Endothelial cell of umbilical vein (primary cell): ENCODE measurements at regions not wholly inside any gene's neighbourhood (a gene's known extent, or its start where the extent isn't known, plus 50 kb on each side); places are given as distances from the start of the nearest gene placed in this dataset.

ENCODE experiments used
- BruUV-seq: library from RNA; stranded (reverse); fragments of 400-500 nt; replicated peaks from 2 replicates; lab custom pipeline; 2021; lab: Mats Ljungman, UMichigan
- CTCF ChIA-PET: fragments of 300-600, 350-600 bp; sonication (Branson Sonifier 250); formaldehyde crosslinking; loops from one replicate; lab custom pipeline; 2021; ENCODE audit warnings: antibody characterized with exemption, inconsistent platforms; lab: Charles Lee
- POLR2A ChIA-PET: fragments of 300-600, 350-600 bp; sonication (Branson Sonifier 250); formaldehyde crosslinking; loops from one replicate; lab custom pipeline; 2021; ENCODE audit warnings: antibody characterized with exemption, inconsistent platforms; lab: Charles Lee
- DNase-seq: peaks from one replicate; pipeline ENCODE4 v3.0.0-alpha.2; 2011; ENCODE audit warnings: low read depth, low spot score
- FAIRE-seq: peaks from 2 replicates; lab custom pipeline; 2011; peaks lifted over from hg19 to GRCh38; lab: Jason Lieb, UNC
- H2AFZ ChIP-seq: 2 replicates; pipeline ENCODE4 v1.6.0; 2012; ENCODE audit warnings: low read depth, low read length, control low read depth, inconsistent platforms
- H3K27ac ChIP-seq: 2 replicates; pipeline ENCODE4 v1.5.1; 2011; ENCODE audit warnings: low read depth, mild to moderate bottlenecking, control low read depth, low read length, moderate library complexity; ENCODE audit not compliant: insufficient read depth
- H3K27me3 ChIP-seq, 2 experiments: 2 replicates each; pipeline versions ENCODE4 v1.6.0 to v1.6.1; 2011; ENCODE audit warnings: low read length in 2 of 2, mixed read lengths in 1 of 2; ENCODE audit not compliant: control insufficient read depth in 2 of 2, insufficient read depth in 2 of 2
- H3K36me3 ChIP-seq, 2 experiments: 2 replicates in 1 of 2; 3 replicates in 1 of 2; pipeline ENCODE4 v1.5.1; 2011; ENCODE audit warnings: low read length in 2 of 2, mild to moderate bottlenecking in 1 of 2, moderate library complexity in 1 of 2; ENCODE audit not compliant: control insufficient read depth in 2 of 2, insufficient read depth in 2 of 2; ENCODE audit errors: extremely low read depth in 1 of 2
- H3K4me1 ChIP-seq: 3 replicates; pipeline ENCODE4 v1.5.1; 2011; ENCODE audit warnings: mild to moderate bottlenecking, low read length; ENCODE audit not compliant: control insufficient read depth, insufficient read depth; ENCODE audit errors: extremely low read depth
- H3K4me2 ChIP-seq: 2 replicates; pipeline ENCODE4 v1.6.1; 2011; ENCODE audit warnings: low read length, control low read depth, mixed read lengths; ENCODE audit not compliant: insufficient read depth
- H3K4me3 ChIP-seq, 3 experiments: fragments of 200-600 bp in 1 of 3; sonication (generic), shearing (Covaris generic) in 1 of 3; replicated peaks in 1 of 3; 2 replicates each; pipeline ENCODE4 v1.5.1; 2011 to 2016; ENCODE audit warnings: control low read depth in 3 of 3, low read length in 3 of 3, mild to moderate bottlenecking in 2 of 3, inconsistent platforms in 1 of 3, low read depth in 1 of 3, moderate library complexity in 1 of 3; ENCODE audit not compliant: insufficient read depth in 1 of 3
- H3K79me2 ChIP-seq: 2 replicates; pipeline ENCODE4 v1.6.0; 2012; ENCODE audit warnings: low read length, inconsistent platforms; ENCODE audit not compliant: control insufficient read depth, insufficient read depth
- H3K9ac ChIP-seq: replicated peaks from 2 replicates; pipeline ENCODE3; 2011; ENCODE audit warnings: low read length, control low read depth; ENCODE audit not compliant: insufficient read depth; ENCODE audit errors: extremely low read depth
- H3K9me1 ChIP-seq: replicated peaks from 3 replicates; pipeline ENCODE4 v1.6.0; 2011; ENCODE audit warnings: mild to moderate bottlenecking, low read length; ENCODE audit not compliant: control insufficient read depth, insufficient read depth; ENCODE audit errors: extremely low read depth
- H3K9me3 ChIP-seq: replicated peaks from 2 replicates; pipeline ENCODE4 v1.5.1; 2012; ENCODE audit warnings: low read length, inconsistent platforms; ENCODE audit not compliant: control insufficient read depth, insufficient read depth
- H4K20me1 ChIP-seq: replicated peaks from 2 replicates; pipeline ENCODE3; 2011; ENCODE audit warnings: mild to moderate bottlenecking, low read length; ENCODE audit not compliant: control insufficient read depth, insufficient read depth; ENCODE audit errors: extremely low read depth
- CTCF ChIP-seq, 2 donors: IDR thresholded peaks; 1 replicate in 1 of 2; 2 replicates in 1 of 2; pipeline ENCODE4 v1.5.1; 2011; ENCODE audit warnings: low read length in 2 of 2, mild to moderate bottlenecking in 2 of 2, moderate library complexity in 2 of 2, control low read depth in 1 of 2, inconsistent platforms in 1 of 2, low read depth in 1 of 2; ENCODE audit not compliant: insufficient read depth in 1 of 2; ENCODE audit errors: extremely low read depth in 1 of 2
- EZH2 ChIP-seq: IDR thresholded peaks from 2 replicates; pipeline ENCODE4 v1.6.1; 2012; ENCODE audit warnings: borderline replicate concordance, low read depth, mild to moderate bottlenecking, moderate library complexity, low read length, inconsistent platforms; ENCODE audit not compliant: severe bottlenecking
- FOS ChIP-seq: IDR thresholded peaks from 2 replicates; pipeline ENCODE4 v1.6.1; 2011; ENCODE audit warnings: mild to moderate bottlenecking, low read length, moderate library complexity, borderline replicate concordance; ENCODE audit not compliant: insufficient read depth
- GATA2 ChIP-seq: IDR thresholded peaks from 2 replicates; pipeline ENCODE4 v1.7.0; 2011; ENCODE audit warnings: low read depth, mild to moderate bottlenecking, moderate library complexity, mixed read lengths, low read length; ENCODE audit not compliant: insufficient read length, insufficient read depth
- JUN ChIP-seq: IDR thresholded peaks from 2 replicates; pipeline ENCODE4 v1.6.1; 2011; ENCODE audit warnings: borderline replicate concordance, low read depth; ENCODE audit not compliant: insufficient read length, insufficient read depth
- MAX ChIP-seq: IDR thresholded peaks from 2 replicates; pipeline ENCODE4 v1.6.1; 2011; ENCODE audit not compliant: insufficient read depth, insufficient read length
- MYC ChIP-seq: IDR thresholded peaks from one replicate; pipeline ENCODE4 v1.6.1; 2011; ENCODE audit warnings: mild to moderate bottlenecking, low read depth, low read length
- POLR2A ChIP-seq: IDR thresholded peaks from 2 replicates; pipeline ENCODE4 v1.6.1; 2012; ENCODE audit warnings: low read depth, mild to moderate bottlenecking, control low read depth, low read length
- POLR2AphosphoS5 ChIP-seq: IDR thresholded peaks from 2 replicates; pipeline ENCODE4 v1.6.1; 2012; ENCODE audit warnings: low read depth, mild to moderate bottlenecking, control low read depth, low read length, moderate library complexity; ENCODE audit not compliant: insufficient read depth
- dilution Hi-C: fragments of 300-500 bp; cut with MboI; formaldehyde crosslinking; loops from one replicate; pipeline ENCODE4 v1.15.0; 2019; ENCODE audit warnings: low sequenced_read_pairs; ENCODE audit not compliant: extremely low pct_ligation_motif_present
- intact Hi-C: fragments of 100-400 bp; cut with micrococcal nuclease; formaldehyde crosslinking; loops from one replicate; pipeline ENCODE4 v1.10.0; 2022

- intact Hi-C loops = no loop called here
- no TSS peak for BruUV-seq
- DNase-seq (no peak), FAIRE-seq (no peak)
- H3K9me3 ChIP-seq = no peaks in the 10 kb centered on the region
- no peaks in the 10 kb centered on the region for H3K79me2 ChIP-seq
- no peaks in the 10 kb centered on the region for H4K20me1 ChIP-seq
- H3K9me1 ChIP-seq = no peaks in the 10 kb centered on the region
- no peak overlapping the region for H3K9ac ChIP-seq
- CTCF ChIA-PET = no interaction called here
- dilution Hi-C loops = no loop called here
- POLR2A ChIA-PET = no interaction called here
- no peaks in the 10 kb centered on the region for H3K27me3 ChIP-seq
- no peak overlapping the region for H3K4me3 ChIP-seq
- H3K4me1 ChIP-seq = no peaks in the 10 kb centered on the region
- no peak overlapping the region for H3K27ac ChIP-seq
- no peak for TF ChIP-seq MYC
- TF ChIP-seq JUN = no peak
- no peak for TF ChIP-seq CTCF (IDR thresholded peaks at IDR 0.05; ENCODE audit: extremely low read depth in 1 of 2, insufficient read depth in 1 of 2, low read depth in 1 of 2, low read length in 2 of 2)
- TF ChIP-seq EZH2 = no peak
- TF ChIP-seq MAX = no peak
- TF ChIP-seq GATA2 = no peak
- no peak for TF ChIP-seq POLR2AphosphoS5
- TF ChIP-seq POLR2A = no peak
- no peak for TF ChIP-seq FOS
- no peak overlapping the region for H2AFZ ChIP-seq
- H3K4me2 ChIP-seq = no peak overlapping the region
- H3K36me3 ChIP-seq = no peaks in the 10 kb centered on the region
Measured at GRCh38 chr5:63141591-63141990, 563.0 kb downstream of the LRRC70 start.
